PC-3 (cell line): ENCODE measurements at regions not wholly inside any gene's neighbourhood (a gene's known extent, or its start where the extent isn't known, plus 50 kb on each side); places are given as distances from the start of the nearest gene placed in this dataset.
"Not testable (repeated sequence)": the region's sequence is repeated elsewhere in the genome, so short reads cannot be mapped to it uniquely, and the experiment has no call there.

Experiments
- ATAC-seq: fragments of 200-7000 bp; cut with Tn5 transposase; 2 replicates; pipeline ENCODE4 v1.9.1; 2020; ENCODE audit warnings: mild to moderate bottlenecking, moderate library complexity
- BruUV-seq: library from RNA; stranded (reverse); fragments of 400-500 nt; replicated peaks from 2 replicates; lab custom pipeline; 2021; lab: Mats Ljungman, UMichigan
- CTCF ChIA-PET: fragments of 300-600 bp; sonication (Branson Sonifier 250); formaldehyde crosslinking; loops from one replicate; lab custom pipeline; 2022; ENCODE audit warnings: antibody characterized with exemption; lab: Charles Lee
- POLR2A ChIA-PET: fragments of 300-600 bp; sonication (Branson Sonifier 250); formaldehyde crosslinking; loops from one replicate; lab custom pipeline; 2022; ENCODE audit warnings: antibody characterized with exemption; ENCODE audit not compliant: unreplicated experiment; lab: Charles Lee
- DNase-seq: peaks from one replicate; pipeline ENCODE4 v3.0.0-alpha.2; 2015
- H2AFZ ChIP-seq: fragments of 300-600 bp; sonication (generic); 2 replicates; pipeline ENCODE4 v1.6.0; 2016; ENCODE audit warnings: antibody characterized with exemption, low read length
- H3F3A ChIP-seq: fragments of 300-600 bp; sonication (generic); one replicate; pipeline ENCODE4 v1.6.0; 2017; ENCODE audit warnings: antibody characterized with exemption, low read length, control low read depth, mild to moderate bottlenecking; ENCODE audit not compliant: unreplicated experiment
- H3K27ac ChIP-seq: fragments of 300-600 bp; sonication (generic); 2 replicates; pipeline ENCODE4 v1.5.1; 2016; ENCODE audit warnings: mild to moderate bottlenecking, low read length
- H3K27me3 ChIP-seq: fragments of 300-600 bp; sonication (generic); 2 replicates; pipeline ENCODE4 v1.6.1; 2016; ENCODE audit warnings: low read length, mixed read lengths
- H3K36me3 ChIP-seq: fragments of 300-600 bp; sonication (generic); 2 replicates; pipeline ENCODE4 v1.6.1; 2016; ENCODE audit warnings: low read depth, mixed run types, low read length, mixed read lengths
- H3K4me1 ChIP-seq: fragments of 300-600 bp; sonication (generic); 2 replicates; pipeline ENCODE4 v1.5.1; 2016; ENCODE audit warnings: low read length; ENCODE audit not compliant: insufficient read depth
- H3K4me2 ChIP-seq: fragments of 300-600 bp; sonication (generic); 2 replicates; pipeline ENCODE4 v1.6.0; 2016; ENCODE audit warnings: low read length
- H3K4me3 ChIP-seq: fragments of 300-600 bp; sonication (generic); 2 replicates; pipeline ENCODE4 v1.5.1; 2016; ENCODE audit warnings: mild to moderate bottlenecking, low read length, mixed read lengths
- H3K79me2 ChIP-seq: fragments of 300-600 bp; sonication (generic); 2 replicates; pipeline ENCODE4 v1.6.1; 2017; ENCODE audit warnings: low read length, mixed read lengths
- H3K9ac ChIP-seq: fragments of 300-600 bp; sonication (generic); 2 replicates; pipeline ENCODE4 v1.6.0; 2016; ENCODE audit warnings: mild to moderate bottlenecking, low read length
- H3K9me2 ChIP-seq: fragments of 300-600 bp; sonication (generic); replicated peaks from 2 replicates; pipeline ENCODE4 v1.6.1; 2016; ENCODE audit warnings: mixed run types, low read length, mixed read lengths
- H3K9me3 ChIP-seq: fragments of 300-600 bp; sonication (generic); 2 replicates; pipeline ENCODE4 v1.6.1; 2016; ENCODE audit warnings: low read length, mixed read lengths
- H4K20me1 ChIP-seq: fragments of 300-600 bp; sonication (generic); 2 replicates; pipeline ENCODE4 v1.6.1; 2016; ENCODE audit warnings: low read length, mixed read lengths
- intact Hi-C: fragments of 100-400 bp; cut with micrococcal nuclease; formaldehyde crosslinking; loops from 2 replicates; pipeline ENCODE4 v1.9.0; 2023

DNA sequence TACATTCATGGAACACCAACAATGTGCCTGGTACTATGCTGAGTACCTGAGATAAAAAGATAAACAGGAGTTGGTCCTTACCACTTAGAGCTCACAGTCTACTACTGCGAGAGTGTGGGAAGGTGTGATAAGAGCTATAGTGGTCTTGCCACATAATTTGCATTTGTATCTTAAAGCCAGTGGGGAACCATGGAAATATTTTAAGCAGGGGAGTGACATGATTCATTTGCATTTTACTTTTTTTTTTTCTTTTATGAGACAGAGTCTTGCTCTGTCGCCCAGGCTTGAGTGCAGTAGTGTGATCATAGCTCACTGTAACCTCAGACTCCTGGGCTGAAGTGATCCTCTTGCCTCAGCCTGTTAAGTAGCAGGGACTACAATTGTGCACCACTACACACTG lies 53.6 kb downstream of the SRGAP2 start:
- H3K9me2 ChIP-seq, CTCF ChIA-PET, H4K20me1 ChIP-seq, H3K9ac ChIP-seq, POLR2A ChIA-PET, DNase-seq, ATAC-seq, H3K4me2 ChIP-seq, H3K4me1 ChIP-seq, H3K9me3 ChIP-seq, H3K4me3 ChIP-seq, H2AFZ ChIP-seq, H3F3A ChIP-seq, H3K27me3 ChIP-seq, intact Hi-C loops, H3K79me2 ChIP-seq, H3K27ac ChIP-seq, BruUV-seq, H3K36me3 ChIP-seq: not testable (repeated sequence)

DNA sequence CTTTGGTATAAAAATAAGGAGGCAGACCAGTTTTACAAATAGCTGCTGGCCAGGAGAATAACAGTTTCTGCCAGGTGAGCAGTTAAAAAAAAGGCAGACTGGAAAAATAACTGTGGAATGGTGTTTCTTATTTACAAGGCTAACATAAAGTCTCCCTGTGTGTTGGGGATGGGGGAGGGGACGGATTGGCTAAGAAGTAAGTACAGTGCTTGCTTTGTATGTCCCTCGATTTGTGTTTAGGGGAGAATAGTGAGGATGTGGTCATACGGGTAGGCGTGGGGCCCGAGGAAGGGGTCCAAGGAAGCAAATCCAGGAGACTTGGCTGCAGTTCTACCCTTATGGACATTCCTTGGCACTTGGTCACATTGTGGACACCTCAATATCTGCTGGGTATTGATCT lies 58.1 kb downstream of the SRGAP2 start:
- ATAC-seq, H2AFZ ChIP-seq, H3K9ac ChIP-seq, POLR2A ChIA-PET, CTCF ChIA-PET, H3K9me2 ChIP-seq, H3K4me3 ChIP-seq, H3K4me2 ChIP-seq, BruUV-seq, intact Hi-C loops, H3K27me3 ChIP-seq, H3K27ac ChIP-seq, H4K20me1 ChIP-seq, H3K4me1 ChIP-seq, H3K79me2 ChIP-seq, H3K36me3 ChIP-seq, H3K9me3 ChIP-seq, DNase-seq, H3F3A ChIP-seq: not testable (repeated sequence)

GRCh38 chr1:206262424-206262823 lies 59.1 kb downstream of the SRGAP2 start:
- H3K36me3 ChIP-seq, intact Hi-C loops, H2AFZ ChIP-seq, CTCF ChIA-PET, H3K79me2 ChIP-seq, H3K4me2 ChIP-seq, H3K27ac ChIP-seq, H3K9ac ChIP-seq, H3K9me2 ChIP-seq, DNase-seq, H3K27me3 ChIP-seq, BruUV-seq, H3K4me3 ChIP-seq, H3K4me1 ChIP-seq, H4K20me1 ChIP-seq, POLR2A ChIA-PET, H3F3A ChIP-seq, H3K9me3 ChIP-seq: not testable (repeated sequence)
- ATAC-seq: peak; percentile 71

GRCh38 chr1:206264916-206265315 lies 61.6 kb downstream of the SRGAP2 start:
- H3K36me3 ChIP-seq, H4K20me1 ChIP-seq, H3K9me3 ChIP-seq, H3F3A ChIP-seq, H3K9ac ChIP-seq, POLR2A ChIA-PET, H3K4me1 ChIP-seq, H3K4me3 ChIP-seq, H2AFZ ChIP-seq, CTCF ChIA-PET, BruUV-seq, H3K27me3 ChIP-seq, H3K4me2 ChIP-seq, H3K9me2 ChIP-seq, DNase-seq, H3K79me2 ChIP-seq, H3K27ac ChIP-seq, intact Hi-C loops: not testable (repeated sequence)
- ATAC-seq: peak; percentile 63

DNA sequence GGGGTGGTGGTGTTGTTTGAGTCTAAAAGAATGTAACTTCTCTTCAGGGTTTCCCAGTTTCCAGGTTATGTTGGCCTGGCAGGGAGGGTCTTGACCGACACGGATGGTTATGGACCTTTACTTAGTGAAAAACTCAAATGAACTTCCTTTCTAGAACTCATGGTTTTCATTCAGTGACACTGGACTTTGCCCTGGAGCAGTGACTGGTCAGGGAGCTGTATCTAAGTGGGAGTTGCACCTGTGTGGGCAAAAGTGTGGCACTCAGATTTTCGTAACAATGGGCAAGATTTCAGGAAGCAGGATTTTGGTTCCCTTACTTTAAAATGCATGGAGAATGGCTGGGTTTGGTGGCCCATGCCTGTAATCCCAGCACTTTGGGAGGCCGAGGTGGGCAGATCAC lies 67.8 kb downstream of the SRGAP2 start:
- H3K9ac ChIP-seq, H3K36me3 ChIP-seq, H3K4me1 ChIP-seq, H3F3A ChIP-seq, H3K27ac ChIP-seq, intact Hi-C loops, H3K27me3 ChIP-seq, H3K4me2 ChIP-seq, CTCF ChIA-PET, ATAC-seq, POLR2A ChIA-PET, BruUV-seq, H3K9me2 ChIP-seq, H3K9me3 ChIP-seq, DNase-seq, H3K4me3 ChIP-seq, H4K20me1 ChIP-seq, H2AFZ ChIP-seq, H3K79me2 ChIP-seq: not testable (repeated sequence)

GRCh38 chr1:206273104-206273503 lies 69.8 kb downstream of the SRGAP2 start:
- ATAC-seq, H3K4me2 ChIP-seq, H4K20me1 ChIP-seq: not testable (repeated sequence)

GRCh38 chr1:206276143-206276542 lies 72.8 kb downstream of the SRGAP2 start:
- intact Hi-C loops, H3K4me3 ChIP-seq, H4K20me1 ChIP-seq, H3K27ac ChIP-seq, H3F3A ChIP-seq, H3K36me3 ChIP-seq, CTCF ChIA-PET, H3K79me2 ChIP-seq, H3K9ac ChIP-seq, POLR2A ChIA-PET, H3K9me3 ChIP-seq, ATAC-seq, H3K4me1 ChIP-seq, H3K27me3 ChIP-seq, H2AFZ ChIP-seq, H3K9me2 ChIP-seq, BruUV-seq, DNase-seq, H3K4me2 ChIP-seq: not testable (repeated sequence)

More at GRCh38 chr1:206273104-206273503, 69.8 kb downstream of the SRGAP2 start:
- H3K27ac ChIP-seq, H3K9me2 ChIP-seq, H3K79me2 ChIP-seq, H3K4me1 ChIP-seq, H3K27me3 ChIP-seq, DNase-seq, H3K36me3 ChIP-seq, H3K9ac ChIP-seq, H3K4me3 ChIP-seq, BruUV-seq, CTCF ChIA-PET, H2AFZ ChIP-seq, H3F3A ChIP-seq, H3K9me3 ChIP-seq, POLR2A ChIA-PET, intact Hi-C loops: not testable (repeated sequence)
